Stimulated activated CD4-positive, alpha-beta T cell treated with anti-CD3 and anti-CD28 coated beads, Interleukin-12 subunit alpha, Interleukin-12 subunit beta, amount 100 ng/mL, for 24 hours (primary cell): ENCODE measurements at regions not wholly inside any gene's neighbourhood (a gene's known extent, or its start where the extent isn't known, plus 50 kb on each side); places are given as distances from the start of the nearest gene placed in this dataset.
"Not testable (repeated sequence)": the region's sequence is repeated elsewhere in the genome, so short reads cannot be mapped to it uniquely, and the experiment has no call there.

Experiments
- DNase-seq, 2 experiments: peaks; one replicate each; pipeline ENCODE4 v3.0.0-alpha.2; 2020; ENCODE audit warnings: low read depth in 2 of 2

- no peak for DNase-seq
Observed at GRCh38 chr1:195701149-195701548, 907.1 kb downstream of the KCNT2 start.

- no peak for DNase-seq
Observed at GRCh38 chr1:195697130-195697529, 911.1 kb downstream of the KCNT2 start.

GRCh38 chr1:195686764-195687163 is 921.5 kb downstream of the KCNT2 start:
- no peak for DNase-seq

- DNase-seq: no peak
Observed at GRCh38 chr1:195664628-195665027, 943.6 kb downstream of the KCNT2 start.

GRCh38 chr1:195663549-195664280 is 944.5 kb downstream of the KCNT2 start:
- no peak for DNase-seq

- DNase-seq: no peak
Observed at GRCh38 chr1:195656780-195657179, 951.5 kb downstream of the KCNT2 start.

- not testable (repeated sequence) for DNase-seq
Observed at GRCh38 chr1:195648875-195649274, 959.4 kb downstream of the KCNT2 start.

- DNase-seq: no peak
Observed at GRCh38 chr1:195637539-195637938, 970.7 kb downstream of the KCNT2 start.

- DNase-seq: no peak
Observed at GRCh38 chr1:195618287-195618686, 990.0 kb downstream of the KCNT2 start.

- DNase-seq: no peak
Observed at GRCh38 chr1:195617106-195617505, 991.1 kb downstream of the KCNT2 start.

GRCh38 chr1:195608883-195609282 is 999.4 kb downstream of the KCNT2 start:
- no peak for DNase-seq

- DNase-seq: no peak
Observed at GRCh38 chr1:195606483-195606882, 1001.8 kb downstream of the KCNT2 start.

GRCh38 chr1:195604287-195604686 is 1004.0 kb downstream of the KCNT2 start:
- DNase-seq: no peak

GRCh38 chr1:195597891-195598290 is 1010.3 kb downstream of the KCNT2 start:
- no peak for DNase-seq

GRCh38 chr1:195594773-195595172 is 1013.5 kb downstream of the KCNT2 start:
- no peak for DNase-seq

- DNase-seq: no peak
Observed at GRCh38 chr1:195594322-195594721, 1013.9 kb downstream of the KCNT2 start.

- no peak for DNase-seq
Observed at GRCh38 chr1:195591917-195592672, 1016.1 kb downstream of the KCNT2 start.

- DNase-seq: no peak
Observed at GRCh38 chr1:195590649-195591048, 1017.6 kb downstream of the KCNT2 start.

- DNase-seq: no peak
Observed at GRCh38 chr1:195584870-195585624, 1023.2 kb downstream of the KCNT2 start.

- no peak for DNase-seq
Observed at GRCh38 chr1:195580988-195581387, 1027.3 kb downstream of the KCNT2 start.

- DNase-seq: no peak
Observed at GRCh38 chr1:195577748-195578147, 1030.5 kb downstream of the KCNT2 start.

GRCh38 chr1:195576641-195577040 is 1031.6 kb downstream of the KCNT2 start:
- DNase-seq: no peak

- DNase-seq: no peak
Observed at GRCh38 chr1:195574511-195574910, 1033.7 kb downstream of the KCNT2 start.
